SK-MEL-5 (cell line): ENCODE measurements at regions not wholly inside any gene's neighbourhood (a gene's known extent, or its start where the extent isn't known, plus 50 kb on each side); places are given as distances from the start of the nearest gene placed in this dataset.
A peak's percentile ranks its signal among the peaks of the same experiment; 100 is the strongest.
"Not testable (repeated sequence)": the region's sequence is repeated elsewhere in the genome, so short reads cannot be mapped to it uniquely, and the experiment has no call there.

Source experiments
- DNase-seq: peaks from one replicate; pipeline ENCODE4 v3.0.0-alpha.2; 2016; ENCODE audit warnings: low read depth, low spot score
- in situ Hi-C: cut with HindIII; loops from 2 replicates; pipeline ENCODE4 v1.10.0; 2016; ENCODE audit warnings: low sequenced_read_pairs, high pct_unique_total_duplicates, low pct_unique_long_range_greater_than_20kb

GRCh38 chr13:33645591-33646554 lies 172.1 kb upstream of the RFC3 start:
- no peak for DNase-seq
- in situ Hi-C loops, result no loop called here

GRCh38 chr13:33649212-33649878 lies 168.6 kb upstream of the RFC3 start:
- DNase-seq, result no peak
- in situ Hi-C loops, result no loop called here

GRCh38 chr13:33651766-33652165 lies 166.2 kb upstream of the RFC3 start:
- no peak for DNase-seq
- in situ Hi-C loops, result no loop called here

- no peak for DNase-seq
- in situ Hi-C loops, result no loop called here
These were observed 160.7 kb upstream of the RFC3 start for GRCh38 chr13:33657274-33657673.

GRCh38 chr13:33659466-33659865 lies 158.5 kb upstream of the RFC3 start:
- in situ Hi-C loops, result no loop called here

GRCh38 chr13:33659894-33660293 lies 158.1 kb upstream of the RFC3 start:
- no peak for DNase-seq
- in situ Hi-C loops, result no loop called here

More at GRCh38 chr13:33659466-33659865, 158.5 kb upstream of the RFC3 start:
- DNase-seq, result no peak

- in situ Hi-C loops, result no loop called here
These were observed 155.6 kb upstream of the RFC3 start for GRCh38 chr13:33662392-33662791.

GRCh38 chr13:33665626-33666175 lies 152.2 kb upstream of the RFC3 start:
- in situ Hi-C loops, result no loop called here
- DNase-seq, result no peak

More at GRCh38 chr13:33662392-33662791, 155.6 kb upstream of the RFC3 start:
- DNase-seq, result no peak

- in situ Hi-C loops, result no loop called here
- DNase-seq, result no peak
These were observed 146.4 kb upstream of the RFC3 start for GRCh38 chr13:33671560-33671959.

- in situ Hi-C loops, result not testable (repeated sequence)
These were observed 145.9 kb upstream of the RFC3 start for GRCh38 chr13:33672022-33672421.

GRCh38 chr13:33676045-33676989 lies 141.6 kb upstream of the RFC3 start:
- in situ Hi-C loops, result no loop called here
- DNase-seq, result peak; percentile 95

More at GRCh38 chr13:33672022-33672421, 145.9 kb upstream of the RFC3 start:
- not testable (repeated sequence) for DNase-seq

- no peak for DNase-seq
- in situ Hi-C loops, result no loop called here
These were observed 140.7 kb upstream of the RFC3 start for GRCh38 chr13:33677215-33677614.

- DNase-seq, result peak; percentile 80
- in situ Hi-C loops, result no loop called here
These were observed 139.9 kb upstream of the RFC3 start for GRCh38 chr13:33678084-33678483.

- peak; percentile 97 for DNase-seq
- in situ Hi-C loops, result no loop called here
These were observed 138.9 kb upstream of the RFC3 start for GRCh38 chr13:33678906-33679657.

- DNase-seq, result no peak
- in situ Hi-C loops, result no loop called here
These were observed 138.3 kb upstream of the RFC3 start for GRCh38 chr13:33679658-33680012.

- DNase-seq, result no peak
- in situ Hi-C loops, result no loop called here
These were observed 135.9 kb upstream of the RFC3 start for GRCh38 chr13:33682020-33682564.

GRCh38 chr13:33682646-33683045 lies 135.3 kb upstream of the RFC3 start:
- in situ Hi-C loops, DNase-seq: not testable (repeated sequence)
